OCI-LY3 (cell line): ENCODE measurements at regions not wholly inside any gene's neighbourhood (a gene's known extent, or its start where the extent isn't known, plus 50 kb on each side); places are given as distances from the start of the nearest gene placed in this dataset.

Source experiments
- EZH2phosphoT487 ChIP-seq: fragments of 200-600 bp; shearing (Covaris generic); IDR thresholded peaks from 2 replicates; pipeline ENCODE4 v1.6.1; 2018; ENCODE audit warnings: antibody characterized with exemption, mixed run types, low read depth
- TF ChIP-seq, protein P1 (sequence below): fragments of 200-600, 300-600 bp; sonication (generic); IDR thresholded peaks from 2 replicates; pipeline ENCODE4 v1.5.1; 2014; ENCODE audit warnings: antibody characterized with exemption, low read length, low read depth

DNA sequence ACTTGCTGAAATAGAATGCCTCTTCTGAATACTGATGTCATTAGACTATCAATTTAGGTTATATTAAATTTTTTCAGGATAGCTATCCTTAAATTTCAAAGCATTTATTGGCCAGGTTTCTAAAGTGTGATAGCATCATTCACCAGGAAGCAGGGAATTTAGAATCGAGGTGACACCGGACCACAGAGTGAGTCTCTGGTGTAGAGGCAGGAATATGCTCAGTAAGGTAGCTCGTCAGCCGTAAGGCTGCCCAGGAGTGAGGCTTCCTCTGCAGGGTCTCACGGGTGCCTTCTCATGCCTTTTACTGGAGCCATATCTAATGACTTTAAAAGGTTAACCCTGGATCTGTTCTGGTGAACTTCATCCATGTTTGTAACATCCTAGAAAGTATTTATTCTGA lies 170.8 kb upstream of the KLF14 start:
- TF ChIP-seq, protein P1, sequence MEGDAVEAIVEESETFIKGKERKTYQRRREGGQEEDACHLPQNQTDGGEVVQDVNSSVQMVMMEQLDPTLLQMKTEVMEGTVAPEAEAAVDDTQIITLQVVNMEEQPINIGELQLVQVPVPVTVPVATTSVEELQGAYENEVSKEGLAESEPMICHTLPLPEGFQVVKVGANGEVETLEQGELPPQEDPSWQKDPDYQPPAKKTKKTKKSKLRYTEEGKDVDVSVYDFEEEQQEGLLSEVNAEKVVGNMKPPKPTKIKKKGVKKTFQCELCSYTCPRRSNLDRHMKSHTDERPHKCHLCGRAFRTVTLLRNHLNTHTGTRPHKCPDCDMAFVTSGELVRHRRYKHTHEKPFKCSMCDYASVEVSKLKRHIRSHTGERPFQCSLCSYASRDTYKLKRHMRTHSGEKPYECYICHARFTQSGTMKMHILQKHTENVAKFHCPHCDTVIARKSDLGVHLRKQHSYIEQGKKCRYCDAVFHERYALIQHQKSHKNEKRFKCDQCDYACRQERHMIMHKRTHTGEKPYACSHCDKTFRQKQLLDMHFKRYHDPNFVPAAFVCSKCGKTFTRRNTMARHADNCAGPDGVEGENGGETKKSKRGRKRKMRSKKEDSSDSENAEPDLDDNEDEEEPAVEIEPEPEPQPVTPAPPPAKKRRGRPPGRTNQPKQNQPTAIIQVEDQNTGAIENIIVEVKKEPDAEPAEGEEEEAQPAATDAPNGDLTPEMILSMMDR, result no peak
- no peak for TF ChIP-seq EZH2phosphoT487
